ENCODE measurements at regions not wholly inside any gene's neighbourhood (a gene's known extent, or its start where the extent isn't known, plus 50 kb on each side); places are given as distances from the start of the nearest gene placed in this dataset.

- H3K36me3 ChIP-seq, result no peaks in the 10 kb centered on the region
- no peak for TF ChIP-seq POLR2A (IDR thresholded peaks at IDR 0.05)
- no peak for TF ChIP-seq CTCF (IDR thresholded peaks at IDR 0.05)
- TF ChIP-seq POLR2AphosphoS5 (IDR thresholded peaks at IDR 0.05), result no peak
- no peak overlapping the region for H3K4me3 ChIP-seq
Measured at GRCh38 chr1:5311634-5312292, 657.4 kb downstream of the AJAP1 start.

GRCh38 chr1:5311147-5311546, 656.7 kb downstream of the AJAP1 start:
- no peak overlapping the region for H3K27ac ChIP-seq

More at GRCh38 chr1:5311634-5312292, 657.4 kb downstream of the AJAP1 start:
- intact Hi-C loops (cut with DNase I; ENCODE audit: low total_unique reads), result loop anchor here (1.0 kb wide), 1 partner anchor 30 kb away; no protein-coding TSS in a partner anchor
- peaks cover 0 to 34% of the 10 kb centered on the region in 2 donors for H3K27me3 ChIP-seq
- no peak overlapping the region for H3K27ac ChIP-seq
- H3K9me3 ChIP-seq, result no peaks in the 10 kb centered on the region
- no peaks in the 10 kb centered on the region for H3K4me1 ChIP-seq
- no peak for DNase-seq (ENCODE audit: low spot score in 2 of 2)

GRCh38 chr1:5308249-5308648, 653.8 kb downstream of the AJAP1 start:
- Histone ChIP-seq H3K9me3 (no peaks in the 10 kb centered on the region), H3K27me3 (peaks cover 0 to 30% of the 10 kb centered on the region in 2 donors), H3K4me3 (no peak overlapping the region), H3K4me1 (no peaks in the 10 kb centered on the region), H3K36me3 (no peaks in the 10 kb centered on the region), H3K27ac (no peak overlapping the region)
- DNase-seq (ENCODE audit: low spot score in 2 of 2), result no peak
- intact Hi-C loops (cut with DNase I; ENCODE audit: low total_unique reads), result no loop called here
- TF ChIP-seq POLR2A (IDR thresholded peaks at IDR 0.05) (no peak), CTCF (IDR thresholded peaks at IDR 0.05) (no peak), POLR2AphosphoS5 (IDR thresholded peaks at IDR 0.05) (no peak)

More at GRCh38 chr1:5311147-5311546, 656.7 kb downstream of the AJAP1 start:
- intact Hi-C loops (cut with DNase I; ENCODE audit: low total_unique reads), result loop anchor here (1.0 kb wide), 1 partner anchor 30 kb away; no protein-coding TSS in a partner anchor
- no peak for TF ChIP-seq POLR2A (IDR thresholded peaks at IDR 0.05)
- TF ChIP-seq CTCF (IDR thresholded peaks at IDR 0.05), result no peak
- no peak for TF ChIP-seq POLR2AphosphoS5 (IDR thresholded peaks at IDR 0.05)
- no peak for DNase-seq (ENCODE audit: low spot score in 2 of 2)
- H3K4me1 ChIP-seq, result no peaks in the 10 kb centered on the region
- H3K27me3 ChIP-seq, result peaks cover 0 to 29% of the 10 kb centered on the region in 2 donors
- no peaks in the 10 kb centered on the region for H3K36me3 ChIP-seq
- H3K9me3 ChIP-seq, result no peaks in the 10 kb centered on the region
- no peak overlapping the region for H3K4me3 ChIP-seq

GRCh38 chr1:5304702-5305101, 650.3 kb downstream of the AJAP1 start:
- peaks cover 0 to 23% of the 10 kb centered on the region in 2 donors for H3K27me3 ChIP-seq
- no peaks in the 10 kb centered on the region for H3K4me1 ChIP-seq
- H3K4me3 ChIP-seq, result no peak overlapping the region

More at GRCh38 chr1:5304702-5305101, 650.3 kb downstream of the AJAP1 start:
- intact Hi-C loops (cut with DNase I; ENCODE audit: low total_unique reads), result no loop called here
- H3K9me3 ChIP-seq, result no peaks in the 10 kb centered on the region
- no peak overlapping the region for H3K27ac ChIP-seq
- TF ChIP-seq POLR2A (IDR thresholded peaks at IDR 0.05), result no peak
- no peak for TF ChIP-seq POLR2AphosphoS5 (IDR thresholded peaks at IDR 0.05)
- no peak for TF ChIP-seq CTCF (IDR thresholded peaks at IDR 0.05)
- no peaks in the 10 kb centered on the region for H3K36me3 ChIP-seq
- DNase-seq (ENCODE audit: low spot score in 2 of 2), result no peak

All from breast epithelium (tissue), 4 donors.